ENCODE measurements at regions not wholly inside any gene's neighbourhood (a gene's known extent, or its start where the extent isn't known, plus 50 kb on each side); places are given as distances from the start of the nearest gene placed in this dataset.

DNA sequence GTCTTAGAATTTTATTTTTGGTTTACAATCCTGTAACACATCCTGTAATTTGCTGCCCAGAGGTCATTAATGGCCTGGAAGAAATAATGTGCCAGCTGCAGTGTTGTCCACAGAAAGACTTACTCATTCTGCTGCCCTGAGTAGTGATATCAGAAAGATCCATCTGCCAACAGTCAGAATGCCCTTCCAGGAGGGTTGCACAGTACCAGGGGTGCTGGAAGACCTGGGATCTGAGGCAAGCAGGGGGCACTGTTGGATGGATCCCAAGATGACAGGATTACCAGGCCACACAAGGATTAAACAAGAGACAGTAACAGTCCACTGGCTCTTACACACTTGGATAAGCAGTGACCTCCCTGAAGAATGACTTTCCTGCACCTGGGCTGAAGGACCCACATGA, 93.8 kb upstream of the TOP3B start:
- DNase-seq, result no peak
- ATAC-seq, result no peak

- no peak for DNase-seq
- ATAC-seq, result no peak
Observed at GRCh38 chr22:22075382-22076163, 93.0 kb upstream of the TOP3B start.

DNA sequence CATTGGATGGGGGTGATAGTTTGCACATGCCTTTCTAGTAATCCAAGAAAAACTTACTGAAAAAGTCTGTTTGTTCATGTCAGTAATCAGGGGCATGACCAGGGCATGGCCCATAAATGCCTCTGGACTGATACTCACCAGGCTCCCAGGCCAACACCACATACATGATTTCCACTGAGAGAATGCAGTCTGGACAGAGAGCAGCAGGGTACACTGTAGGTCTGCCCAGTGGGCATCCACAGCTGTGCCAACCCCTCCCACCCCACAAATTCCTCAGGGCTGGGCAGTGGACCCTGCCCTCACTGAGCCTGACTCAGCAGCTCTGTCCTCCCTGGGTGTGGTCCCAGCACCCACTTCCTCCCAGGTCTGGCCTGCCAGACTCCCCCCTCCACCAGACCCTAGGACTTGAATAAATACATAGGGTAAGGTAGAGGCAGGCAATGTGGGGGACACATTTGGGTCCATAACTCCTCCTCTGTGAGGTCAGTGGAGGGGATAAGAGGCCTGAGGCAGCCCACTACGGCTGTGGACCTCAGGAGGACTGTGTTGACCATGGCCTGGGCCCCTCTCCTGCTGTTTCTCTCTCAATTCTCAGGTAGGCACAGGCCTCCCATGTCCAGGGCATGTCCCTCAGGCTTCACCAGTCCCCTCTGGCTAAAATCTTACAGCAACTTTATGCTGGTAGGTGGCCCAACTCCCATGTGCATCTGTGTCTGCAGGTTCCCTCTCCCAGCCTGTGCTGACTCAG, 92.2 kb upstream of the TOP3B start:
- ATAC-seq (no peak), DNase-seq (no peak)

- ATAC-seq, result no peak
- no peak for DNase-seq
Observed at GRCh38 chr22:22073769-22074561, 91.4 kb upstream of the TOP3B start.

DNA sequence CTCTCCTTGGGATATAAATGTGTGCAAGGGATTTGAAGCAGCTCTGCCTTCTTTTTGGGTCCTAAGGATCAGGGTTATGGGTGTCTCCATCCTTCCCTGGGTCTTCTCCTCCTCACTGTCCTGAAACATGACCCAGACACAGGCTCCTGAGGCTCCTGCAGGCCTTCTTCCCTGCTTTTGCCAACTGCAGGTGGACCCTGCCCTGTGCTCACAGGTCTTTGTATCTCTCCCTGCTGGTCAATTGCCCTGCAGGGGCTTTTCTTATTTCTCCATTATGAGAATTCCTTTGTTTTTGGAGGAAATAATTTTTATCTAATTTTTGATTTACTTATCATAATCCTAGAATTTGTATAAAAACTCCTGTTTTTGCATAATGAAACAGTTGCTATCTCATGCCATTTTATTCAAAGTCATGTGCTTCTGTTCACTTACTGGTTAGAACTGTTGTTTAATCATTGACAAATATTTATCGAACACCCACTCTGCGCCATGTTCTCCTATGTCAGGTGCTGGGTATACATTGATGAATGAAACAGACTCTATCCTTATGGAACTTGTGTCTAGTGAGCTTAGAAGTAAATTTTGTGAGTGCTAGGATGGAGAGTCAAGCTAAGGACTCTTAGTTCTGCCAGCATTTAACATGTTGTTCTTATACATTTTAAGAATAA, 89.7 kb upstream of the TOP3B start:
- ATAC-seq (no peak), DNase-seq (no peak)

- ATAC-seq (no peak), DNase-seq (no peak)
Observed at GRCh38 chr22:22071455-22071854, 88.9 kb upstream of the TOP3B start.

DNA sequence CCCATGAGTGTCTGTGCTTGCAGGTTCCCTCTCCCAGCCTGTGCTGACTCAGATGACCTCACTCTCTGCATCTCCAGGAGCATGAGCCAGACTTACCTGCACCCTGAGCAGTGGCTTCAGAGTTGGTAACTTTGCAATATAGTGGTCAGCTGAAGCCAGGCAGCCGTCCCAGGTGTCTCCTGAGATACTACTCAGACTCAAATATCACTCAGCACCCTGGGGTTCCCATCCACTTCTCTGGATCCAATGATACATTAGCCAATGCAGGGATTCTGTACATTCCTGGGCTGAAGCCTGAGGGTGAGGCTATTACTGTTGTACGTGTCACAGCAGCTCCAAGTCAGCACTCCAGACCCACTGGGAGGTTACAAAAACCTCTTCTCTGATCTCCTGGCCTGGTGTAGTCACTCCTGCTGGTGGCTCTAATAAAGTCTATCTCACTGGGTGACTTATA, 87.8 kb upstream of the TOP3B start:
- no peak for ATAC-seq
- no peak for DNase-seq

DNA sequence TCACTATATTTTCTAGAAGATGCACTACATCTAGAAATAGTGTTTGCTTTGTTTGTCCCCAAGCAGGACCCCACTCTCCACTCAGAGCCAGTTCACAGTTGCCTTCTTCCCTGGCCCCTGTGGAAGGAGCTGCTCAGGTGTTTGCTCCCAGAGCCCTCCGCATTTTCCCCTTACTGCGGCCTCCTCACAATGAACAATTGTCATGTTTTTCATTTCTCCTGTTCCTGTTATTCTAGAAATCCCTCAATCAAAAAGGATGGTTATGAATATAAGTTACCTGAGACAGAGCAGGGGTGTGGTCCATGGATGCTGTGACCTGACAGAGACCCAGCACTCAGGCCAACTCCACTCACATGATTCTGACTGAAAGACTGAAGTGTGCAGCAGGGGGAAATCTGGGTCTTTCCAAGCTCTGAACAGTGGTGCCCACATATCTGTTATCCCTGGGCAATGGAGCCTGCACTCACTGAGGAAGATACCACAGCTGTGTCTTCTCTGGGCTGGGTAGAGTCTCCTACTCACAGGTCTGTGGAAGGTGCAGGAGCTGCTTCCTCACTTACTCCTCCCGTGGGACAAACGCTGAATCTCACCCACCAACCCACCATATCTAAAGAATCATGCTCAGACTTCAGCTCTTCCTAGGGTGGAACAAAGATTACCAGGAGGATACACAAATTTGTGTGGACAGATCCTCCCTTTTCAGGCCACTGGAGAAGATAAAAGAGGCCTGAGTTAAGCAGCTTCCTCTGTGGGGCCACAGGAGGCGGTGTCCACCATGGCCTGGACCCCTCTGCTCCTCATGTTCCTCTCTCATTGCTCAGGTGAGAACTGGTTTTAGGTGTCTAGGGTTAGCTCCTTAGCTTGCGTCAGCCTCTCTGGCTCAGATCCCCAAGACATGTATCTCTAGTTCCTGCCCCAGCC, 87.1 kb upstream of the TOP3B start:
- DNase-seq, result no peak
- ATAC-seq, result no peak

GRCh38 chr22:22068657-22069056, 86.1 kb upstream of the TOP3B start:
- ATAC-seq (no peak), DNase-seq (no peak)

- DNase-seq (no peak), ATAC-seq (no peak)
Observed at GRCh38 chr22:22068025-22068424, 85.4 kb upstream of the TOP3B start.

GRCh38 chr22:22067192-22067591, 84.6 kb upstream of the TOP3B start:
- DNase-seq, result no peak
- no peak for ATAC-seq

DNA sequence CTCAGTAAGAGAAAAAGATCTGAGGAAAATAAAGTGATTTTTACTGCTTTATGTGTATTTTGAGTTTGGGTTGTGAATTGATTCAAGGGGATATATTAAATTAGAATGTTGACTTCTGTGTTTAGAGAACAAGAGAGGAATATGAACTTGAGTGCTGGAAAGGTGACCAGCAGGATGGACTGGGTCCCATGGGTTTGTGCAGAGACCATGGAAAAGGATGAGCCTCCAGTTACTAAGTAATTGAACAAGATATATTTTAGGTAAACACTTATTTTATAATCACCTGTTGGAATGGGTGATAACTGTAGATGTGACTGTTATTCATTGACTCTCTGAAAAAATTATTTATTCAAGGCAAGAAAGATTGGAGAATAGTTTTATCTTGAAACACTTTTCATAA, 82.0 kb upstream of the TOP3B start:
- no peak for ATAC-seq
- no peak for DNase-seq

DNA sequence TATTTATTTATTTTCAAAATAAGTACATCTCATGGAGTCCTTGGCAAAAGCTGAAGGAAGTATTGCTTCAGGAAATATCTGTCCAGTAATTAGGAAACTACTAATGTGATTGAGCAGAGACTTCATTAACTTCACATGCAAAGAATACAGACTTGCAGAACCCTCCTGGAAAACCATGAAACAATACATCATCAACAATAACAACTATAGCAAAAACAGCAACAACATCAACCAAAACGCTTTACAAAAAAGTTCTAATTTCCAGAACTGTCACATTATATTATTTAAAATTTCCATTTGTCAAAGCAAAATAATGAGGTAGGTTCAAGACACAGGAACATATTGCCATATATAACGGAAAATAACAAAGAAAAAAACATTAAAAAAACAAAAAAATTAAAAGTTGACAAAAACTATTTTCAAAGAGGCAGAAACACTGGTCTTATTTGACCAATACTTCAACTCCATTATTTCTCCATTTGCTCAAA, 79.8 kb upstream of the TOP3B start:
- ATAC-seq (no peak), DNase-seq (no peak)

- no peak for DNase-seq
Observed at GRCh38 chr22:22061085-22062077, 78.8 kb upstream of the TOP3B start.

GRCh38 chr22:22060200-22061084, 77.9 kb upstream of the TOP3B start:
- ATAC-seq (peak; percentile 73), DNase-seq (peak; percentile 79)

More at GRCh38 chr22:22061085-22062077, 78.8 kb upstream of the TOP3B start:
- ATAC-seq, result no peak

DNA sequence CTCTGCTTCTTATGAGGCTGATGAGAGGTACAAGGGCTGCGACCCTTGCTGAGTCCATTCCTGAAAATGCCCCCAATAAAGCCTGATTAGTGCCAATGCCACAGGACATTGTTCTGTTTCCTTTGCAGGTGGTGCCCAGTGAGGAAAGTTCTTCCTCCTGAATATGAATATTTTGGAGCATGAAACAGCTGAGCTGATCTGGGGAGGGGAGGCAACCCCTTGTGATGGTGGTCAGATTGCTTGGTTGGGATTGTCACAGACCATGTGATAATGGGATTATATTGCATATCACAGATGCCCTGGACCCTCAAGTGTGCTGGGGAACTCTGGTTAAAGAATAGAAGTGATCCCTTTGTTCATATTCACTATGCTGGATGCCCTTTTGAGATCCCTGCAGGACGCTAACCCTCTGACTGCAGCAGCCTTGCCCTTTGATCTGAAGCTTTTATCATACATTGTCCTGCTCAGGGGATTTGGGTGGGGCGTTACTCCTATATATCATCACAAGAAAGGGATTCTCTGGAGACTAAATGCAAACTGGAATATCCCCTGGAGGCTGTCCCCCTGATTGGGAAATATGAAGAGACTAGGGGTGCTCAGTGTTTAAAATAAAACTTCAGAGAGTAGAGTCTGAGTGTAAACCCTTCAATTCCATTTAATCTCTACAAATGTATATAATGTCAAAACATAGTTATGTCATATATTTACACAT, 76.9 kb upstream of the TOP3B start:
- no peak for ATAC-seq
- DNase-seq, result no peak

- DNase-seq (no peak), ATAC-seq (no peak)
Observed at GRCh38 chr22:22058633-22059290, 76.2 kb upstream of the TOP3B start.
